SK-N-MC (cell line): ENCODE measurements at regions not wholly inside any gene's neighbourhood (a gene's known extent, or its start where the extent isn't known, plus 50 kb on each side); places are given as distances from the start of the nearest gene placed in this dataset.

Experiments used
- EZH2 ChIP-seq: fragments of 200-600 bp; sonication (generic); IDR thresholded peaks from one replicate; pipeline ENCODE4 v1.6.1; 2017; ENCODE audit warnings: antibody characterized with exemption
- FOXP2 ChIP-seq: optimal IDR thresholded peaks from 2 replicates; pipeline ENCODE3; 2011; ENCODE audit warnings: mild to moderate bottlenecking, moderate library complexity; ENCODE audit not compliant: insufficient read depth; ENCODE audit errors: extremely low read length, control extremely low read depth
- POLR2AphosphoS5 ChIP-seq: IDR thresholded peaks from 2 replicates; pipeline ENCODE4 v1.6.1; 2012; ENCODE audit warnings: mild to moderate bottlenecking, low read depth, low read length, borderline replicate concordance

DNA sequence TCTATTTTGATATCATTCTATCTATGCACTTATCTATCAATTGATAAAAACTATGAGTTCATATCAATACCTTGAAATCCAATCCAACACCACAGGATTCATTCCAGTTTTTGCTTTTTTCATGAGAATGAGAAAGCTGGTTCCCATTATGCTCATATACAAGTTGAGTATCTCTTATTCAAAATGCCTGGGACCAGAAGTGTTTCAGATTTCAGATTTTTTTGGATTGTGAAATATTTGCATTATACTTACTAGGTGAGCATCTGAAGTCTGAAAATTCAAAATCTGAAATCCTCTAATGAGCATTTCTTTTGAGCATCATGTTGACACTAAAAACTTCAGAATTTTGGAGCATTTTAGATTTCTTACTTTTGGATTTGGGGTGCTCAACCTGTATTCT is 67.8 kb upstream of the DCBLD2 start:
- TF ChIP-seq EZH2: no peak
- no peak for TF ChIP-seq POLR2AphosphoS5
- TF ChIP-seq FOXP2: no peak
